ENCODE measurements at regions not wholly inside any gene's neighbourhood (a gene's known extent, or its start where the extent isn't known, plus 50 kb on each side); places are given as distances from the start of the nearest gene placed in this dataset.

DNA sequence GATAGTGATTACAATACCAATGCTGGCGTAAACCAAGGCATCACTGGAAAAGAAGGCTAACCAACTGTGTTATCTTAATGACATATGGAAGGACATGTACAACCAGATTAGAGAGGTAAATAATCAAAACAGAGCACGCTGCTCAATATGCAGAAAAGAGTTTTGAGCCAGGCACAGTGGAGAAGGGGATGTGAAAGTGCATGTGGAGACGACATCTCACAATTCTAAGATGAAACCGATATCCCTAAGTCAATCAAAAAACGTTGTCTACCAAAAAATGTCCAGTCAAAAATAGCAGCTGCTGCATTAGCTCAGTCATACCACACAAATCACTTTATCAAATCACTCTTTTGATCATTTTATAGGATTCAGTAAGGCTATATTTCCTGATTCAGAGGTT is 116.3 kb upstream of the OLIG2 start:
- TF ChIP-seq, protein P1, sequence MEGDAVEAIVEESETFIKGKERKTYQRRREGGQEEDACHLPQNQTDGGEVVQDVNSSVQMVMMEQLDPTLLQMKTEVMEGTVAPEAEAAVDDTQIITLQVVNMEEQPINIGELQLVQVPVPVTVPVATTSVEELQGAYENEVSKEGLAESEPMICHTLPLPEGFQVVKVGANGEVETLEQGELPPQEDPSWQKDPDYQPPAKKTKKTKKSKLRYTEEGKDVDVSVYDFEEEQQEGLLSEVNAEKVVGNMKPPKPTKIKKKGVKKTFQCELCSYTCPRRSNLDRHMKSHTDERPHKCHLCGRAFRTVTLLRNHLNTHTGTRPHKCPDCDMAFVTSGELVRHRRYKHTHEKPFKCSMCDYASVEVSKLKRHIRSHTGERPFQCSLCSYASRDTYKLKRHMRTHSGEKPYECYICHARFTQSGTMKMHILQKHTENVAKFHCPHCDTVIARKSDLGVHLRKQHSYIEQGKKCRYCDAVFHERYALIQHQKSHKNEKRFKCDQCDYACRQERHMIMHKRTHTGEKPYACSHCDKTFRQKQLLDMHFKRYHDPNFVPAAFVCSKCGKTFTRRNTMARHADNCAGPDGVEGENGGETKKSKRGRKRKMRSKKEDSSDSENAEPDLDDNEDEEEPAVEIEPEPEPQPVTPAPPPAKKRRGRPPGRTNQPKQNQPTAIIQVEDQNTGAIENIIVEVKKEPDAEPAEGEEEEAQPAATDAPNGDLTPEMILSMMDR (IDR thresholded peaks at IDR 0.05), result no peak
- TF ChIP-seq TCF7L2 (IDR thresholded peaks at IDR 0.05; ENCODE audit: low read depth, low read length) (no peak), POLR2AphosphoS5 (IDR thresholded peaks at IDR 0.05; ENCODE audit: low read depth, low read length) (no peak)
- TF ChIP-seq, protein P2, sequence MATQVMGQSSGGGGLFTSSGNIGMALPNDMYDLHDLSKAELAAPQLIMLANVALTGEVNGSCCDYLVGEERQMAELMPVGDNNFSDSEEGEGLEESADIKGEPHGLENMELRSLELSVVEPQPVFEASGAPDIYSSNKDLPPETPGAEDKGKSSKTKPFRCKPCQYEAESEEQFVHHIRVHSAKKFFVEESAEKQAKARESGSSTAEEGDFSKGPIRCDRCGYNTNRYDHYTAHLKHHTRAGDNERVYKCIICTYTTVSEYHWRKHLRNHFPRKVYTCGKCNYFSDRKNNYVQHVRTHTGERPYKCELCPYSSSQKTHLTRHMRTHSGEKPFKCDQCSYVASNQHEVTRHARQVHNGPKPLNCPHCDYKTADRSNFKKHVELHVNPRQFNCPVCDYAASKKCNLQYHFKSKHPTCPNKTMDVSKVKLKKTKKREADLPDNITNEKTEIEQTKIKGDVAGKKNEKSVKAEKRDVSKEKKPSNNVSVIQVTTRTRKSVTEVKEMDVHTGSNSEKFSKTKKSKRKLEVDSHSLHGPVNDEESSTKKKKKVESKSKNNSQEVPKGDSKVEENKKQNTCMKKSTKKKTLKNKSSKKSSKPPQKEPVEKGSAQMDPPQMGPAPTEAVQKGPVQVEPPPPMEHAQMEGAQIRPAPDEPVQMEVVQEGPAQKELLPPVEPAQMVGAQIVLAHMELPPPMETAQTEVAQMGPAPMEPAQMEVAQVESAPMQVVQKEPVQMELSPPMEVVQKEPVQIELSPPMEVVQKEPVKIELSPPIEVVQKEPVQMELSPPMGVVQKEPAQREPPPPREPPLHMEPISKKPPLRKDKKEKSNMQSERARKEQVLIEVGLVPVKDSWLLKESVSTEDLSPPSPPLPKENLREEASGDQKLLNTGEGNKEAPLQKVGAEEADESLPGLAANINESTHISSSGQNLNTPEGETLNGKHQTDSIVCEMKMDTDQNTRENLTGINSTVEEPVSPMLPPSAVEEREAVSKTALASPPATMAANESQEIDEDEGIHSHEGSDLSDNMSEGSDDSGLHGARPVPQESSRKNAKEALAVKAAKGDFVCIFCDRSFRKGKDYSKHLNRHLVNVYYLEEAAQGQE (IDR thresholded peaks at IDR 0.05; ENCODE audit: insufficient read depth in 1 of 2, low read depth in 2 of 2, low read length in 1 of 2), result no peak

Data from Panc1 (cell line).